Stimulated activated CD4-positive, alpha-beta T cell treated with anti-CD3 and anti-CD28 coated beads, Interleukin-1b, Interleukin-23, amount 100 ng/mL, for 24 hours (primary cell): ENCODE measurements at regions not wholly inside any gene's neighbourhood (a gene's known extent, or its start where the extent isn't known, plus 50 kb on each side); places are given as distances from the start of the nearest gene placed in this dataset.

Experiments
- DNase-seq, 4 experiments: peaks; one replicate each; pipeline ENCODE4 v3.0.0-alpha.2; 2020; ENCODE audit warnings: low read depth in 4 of 4, low spot score in 1 of 4

DNA sequence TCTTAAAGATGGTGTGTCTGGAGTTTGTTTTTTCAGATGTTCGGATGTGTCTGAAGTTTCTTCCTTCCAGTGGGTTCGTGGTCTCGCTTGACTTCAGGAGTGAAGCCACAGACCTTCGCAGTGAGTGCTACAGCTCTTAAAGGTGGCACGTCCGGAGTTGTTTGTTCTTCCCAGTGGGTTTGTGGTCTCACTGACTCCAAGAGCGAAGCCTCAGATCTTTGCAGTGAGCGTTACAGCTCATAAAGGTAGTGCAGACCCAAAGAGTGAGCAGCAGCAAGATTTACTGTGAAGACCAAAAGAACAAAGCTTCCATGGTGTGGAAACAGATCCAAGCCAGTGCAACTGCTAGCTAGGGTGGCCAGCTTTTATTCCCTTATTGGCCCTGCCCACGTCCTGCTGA is 1430.4 kb upstream of the B3GALT2 start:
- no peak for DNase-seq

- no peak for DNase-seq
Observed at GRCh38 chr1:194602184-194602583, 1415.8 kb upstream of the B3GALT2 start.

- no peak for DNase-seq
Observed at GRCh38 chr1:194600716-194601115, 1414.3 kb upstream of the B3GALT2 start.

DNA sequence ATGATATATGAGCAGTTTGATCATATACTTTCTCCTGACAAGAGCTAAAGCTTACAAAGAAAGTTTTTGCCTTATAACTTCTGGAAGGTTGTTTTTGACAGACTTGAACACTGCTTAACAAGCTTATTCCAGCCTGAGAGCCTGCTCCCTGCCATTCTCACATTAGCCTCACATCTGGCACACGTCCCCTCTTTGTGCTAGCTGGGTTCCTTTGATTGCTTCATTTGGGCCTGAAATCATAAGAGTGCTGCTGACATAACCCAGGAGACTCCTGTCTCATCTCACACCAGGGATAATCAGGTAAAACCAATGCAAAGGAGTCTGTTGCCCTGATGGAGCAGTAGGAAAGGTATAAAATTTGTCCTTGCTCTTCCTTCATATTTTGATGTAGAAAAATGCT is 1411.7 kb upstream of the B3GALT2 start:
- DNase-seq = no peak

DNA sequence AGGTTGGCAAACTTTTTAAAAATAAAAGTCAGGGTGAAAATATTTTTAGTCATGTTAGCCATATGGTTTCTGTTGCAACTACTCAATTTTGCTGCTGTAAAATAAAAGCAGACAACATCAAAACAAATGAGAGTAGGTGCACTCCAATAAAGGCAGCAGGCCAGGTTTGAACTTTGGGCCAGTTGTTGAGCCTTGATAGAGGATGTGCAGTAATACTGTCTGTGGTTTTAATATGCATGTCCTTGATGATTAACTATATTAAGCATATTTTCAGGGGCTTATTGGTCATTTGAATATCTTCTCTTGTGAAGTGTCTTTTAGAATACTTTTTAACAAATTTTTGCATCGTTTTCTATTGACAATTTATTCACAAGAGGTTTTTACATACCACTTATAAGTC is 1399.9 kb upstream of the B3GALT2 start:
- no peak for DNase-seq

DNA sequence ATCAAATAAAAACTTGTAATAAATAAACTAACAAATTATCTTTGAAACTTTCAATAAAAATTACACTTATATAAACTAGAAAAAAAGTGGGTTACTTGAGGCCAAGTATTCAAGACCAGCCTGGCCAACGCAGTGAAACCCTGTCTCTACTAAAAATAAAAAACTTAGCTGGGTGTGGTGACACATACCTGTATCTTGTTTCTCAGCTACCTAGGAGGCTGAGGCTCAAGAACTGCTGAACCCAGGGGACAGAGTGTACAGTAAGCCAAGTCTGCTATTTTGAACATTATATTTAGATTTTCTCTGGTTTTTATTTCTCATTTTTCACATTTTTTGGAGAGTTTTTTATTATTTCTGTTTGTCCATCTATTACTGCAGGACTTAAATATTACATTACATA is 1397.6 kb upstream of the B3GALT2 start:
- no peak for DNase-seq

GRCh38 chr1:194570476-194570875 is 1384.1 kb upstream of the B3GALT2 start:
- no peak for DNase-seq

DNA sequence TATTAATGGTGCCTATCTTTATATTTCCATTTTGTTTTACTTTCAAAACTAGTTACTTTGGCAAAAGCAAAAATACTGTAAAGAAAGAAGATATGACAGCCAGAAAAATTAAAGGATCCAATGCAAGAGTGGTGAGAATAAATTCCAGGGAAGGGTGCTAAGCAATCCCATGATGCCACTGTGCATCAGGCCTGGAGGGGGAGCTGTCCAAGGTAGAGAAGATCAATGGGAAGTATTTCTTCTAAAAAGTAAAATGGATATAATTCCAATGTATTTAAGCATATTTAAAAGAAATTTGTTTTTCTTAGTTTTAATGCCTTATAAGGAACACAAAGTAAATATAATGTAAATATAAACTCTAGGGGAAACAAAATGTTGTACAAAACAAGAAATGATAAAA is 1382.2 kb upstream of the B3GALT2 start:
- DNase-seq = no peak

GRCh38 chr1:194548071-194548470 is 1361.7 kb upstream of the B3GALT2 start:
- DNase-seq = no peak

DNA sequence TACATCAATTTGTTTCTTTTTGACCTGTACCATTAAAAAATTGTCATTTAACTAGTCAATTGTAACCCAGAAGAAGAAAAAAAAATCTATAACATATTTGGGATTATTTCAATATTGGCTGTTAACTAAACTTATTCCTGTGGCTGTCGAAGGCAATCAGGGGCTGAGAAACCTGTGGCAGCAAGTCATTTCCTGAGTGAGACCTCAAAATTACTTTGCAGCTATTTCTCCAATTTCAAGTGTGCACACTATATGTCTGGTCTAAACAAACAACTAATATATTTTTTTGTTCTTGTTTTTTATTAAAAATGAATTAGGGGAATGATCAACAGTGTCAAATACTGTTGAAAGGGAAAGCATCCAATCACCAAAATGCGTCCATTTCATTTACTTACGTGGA is 1357.6 kb upstream of the B3GALT2 start:
- DNase-seq = no peak

DNA sequence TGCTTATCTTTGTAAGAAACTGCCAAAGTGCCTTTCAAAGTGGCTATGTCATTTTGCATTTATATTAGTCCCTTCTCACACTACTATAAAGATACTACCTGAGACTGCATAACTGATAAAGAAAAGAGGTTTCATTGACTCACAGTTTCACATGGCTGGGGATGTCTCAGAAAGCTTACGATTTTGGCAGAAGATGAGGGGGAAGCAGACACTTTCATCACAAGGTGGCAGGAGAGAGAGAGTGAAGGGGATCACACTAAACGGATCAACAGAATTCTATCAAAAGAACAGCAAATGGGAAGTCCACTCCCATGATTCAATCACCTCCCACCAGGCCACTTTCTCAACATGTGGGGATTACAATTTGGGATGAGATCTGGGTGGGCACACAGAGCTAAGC is 1352.0 kb upstream of the B3GALT2 start:
- no peak for DNase-seq

DNA sequence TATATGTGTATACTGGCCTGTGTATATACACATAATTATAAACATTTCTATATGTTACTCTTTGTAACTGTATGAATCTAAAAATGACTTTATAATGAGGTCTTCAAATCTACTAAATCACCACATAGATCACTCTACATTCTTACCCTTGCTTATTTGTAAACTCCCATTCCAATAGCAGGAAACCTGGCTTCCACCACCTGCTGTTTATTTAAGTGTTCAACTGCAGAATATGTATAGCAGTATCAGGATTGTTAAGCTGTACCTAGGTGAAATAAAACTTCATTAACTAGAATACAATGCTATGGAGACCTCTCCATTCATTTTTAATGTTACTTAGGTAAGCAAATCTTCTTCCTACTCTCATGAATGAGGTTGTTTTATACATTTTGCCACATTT is 1351.1 kb upstream of the B3GALT2 start:
- DNase-seq = no peak

GRCh38 chr1:194535369-194535768 is 1349.0 kb upstream of the B3GALT2 start:
- DNase-seq = no peak

DNA sequence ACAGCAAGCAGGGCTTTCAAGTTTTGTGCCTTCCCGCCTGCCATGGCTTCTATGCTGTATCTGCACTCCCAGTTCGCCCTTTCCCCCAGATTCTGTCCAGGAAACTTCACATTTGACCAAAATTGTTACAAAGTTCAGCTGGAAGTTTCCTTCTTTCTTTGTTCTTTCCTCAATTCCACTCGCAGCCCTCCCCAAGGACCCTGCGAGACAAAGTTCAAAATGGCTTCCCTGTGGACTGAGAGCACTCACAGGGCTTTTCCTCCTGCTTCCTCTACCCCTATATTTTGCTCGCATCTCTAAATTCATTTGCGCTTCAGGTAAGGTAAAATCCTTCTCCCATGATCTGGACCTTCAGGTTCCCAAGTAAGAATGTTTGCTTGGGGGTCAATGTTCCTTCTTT is 1348.4 kb upstream of the B3GALT2 start:
- no peak for DNase-seq

DNA sequence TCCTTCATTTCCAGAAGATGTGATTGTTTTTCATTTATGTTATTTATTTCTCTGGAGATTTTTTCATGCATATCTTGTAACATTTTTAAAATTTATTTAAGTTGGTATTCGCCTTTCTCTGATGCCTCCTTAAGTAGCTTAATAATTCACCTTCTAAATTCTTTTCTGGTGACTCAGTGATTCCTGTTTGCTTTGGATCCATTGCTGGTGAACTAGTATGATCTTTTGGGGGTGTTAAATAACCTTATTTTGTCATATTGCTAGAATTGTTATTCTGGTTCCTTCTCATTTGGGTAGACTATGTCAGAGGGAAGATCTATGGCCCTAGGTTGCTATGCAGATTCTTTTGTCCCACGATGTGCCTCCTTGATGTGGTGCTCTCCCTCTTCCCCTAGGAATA is 1347.2 kb upstream of the B3GALT2 start:
- DNase-seq = no peak

DNA sequence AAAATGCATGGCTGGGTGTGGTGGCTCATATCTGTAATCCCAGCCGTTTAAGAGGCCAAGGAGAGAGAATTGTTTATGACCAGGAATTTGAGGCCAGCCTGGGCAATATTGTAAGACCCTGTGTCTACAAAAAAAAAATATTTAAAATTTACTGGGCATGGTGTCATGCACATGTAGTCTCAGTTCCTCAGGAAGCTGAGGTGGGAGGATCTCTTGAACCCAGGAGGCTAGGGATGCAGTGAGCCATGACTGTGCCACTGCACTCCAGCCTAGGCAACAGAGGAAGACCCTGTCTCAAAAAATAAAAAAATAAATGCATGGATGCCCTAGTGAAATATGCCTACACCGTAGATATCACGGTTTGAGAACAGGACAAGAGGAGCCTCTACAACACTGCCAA is 1331.2 kb upstream of the B3GALT2 start:
- no peak for DNase-seq

GRCh38 chr1:194515916-194516315 is 1329.5 kb upstream of the B3GALT2 start:
- DNase-seq = no peak

- DNase-seq = no peak
Observed at GRCh38 chr1:194512957-194513356, 1326.5 kb upstream of the B3GALT2 start.

DNA sequence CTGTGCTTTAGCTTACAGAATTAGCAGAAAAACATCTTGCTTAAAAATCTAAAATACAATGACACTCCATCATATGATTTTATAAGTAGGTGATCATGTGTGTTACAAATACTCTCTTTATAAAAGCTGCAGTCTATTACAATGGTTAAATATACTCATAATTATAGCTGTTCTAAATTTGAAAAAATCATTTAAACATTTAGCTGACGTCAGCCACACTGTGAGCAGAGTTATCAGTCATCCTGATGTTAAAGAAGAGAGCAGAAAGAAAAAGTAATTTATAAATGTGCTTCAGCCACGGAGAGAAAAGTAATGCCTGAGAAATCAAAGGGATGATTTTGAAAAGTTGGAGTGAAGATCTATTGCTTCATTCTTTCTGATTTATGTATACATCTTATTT is 1325.9 kb upstream of the B3GALT2 start:
- DNase-seq = no peak

DNA sequence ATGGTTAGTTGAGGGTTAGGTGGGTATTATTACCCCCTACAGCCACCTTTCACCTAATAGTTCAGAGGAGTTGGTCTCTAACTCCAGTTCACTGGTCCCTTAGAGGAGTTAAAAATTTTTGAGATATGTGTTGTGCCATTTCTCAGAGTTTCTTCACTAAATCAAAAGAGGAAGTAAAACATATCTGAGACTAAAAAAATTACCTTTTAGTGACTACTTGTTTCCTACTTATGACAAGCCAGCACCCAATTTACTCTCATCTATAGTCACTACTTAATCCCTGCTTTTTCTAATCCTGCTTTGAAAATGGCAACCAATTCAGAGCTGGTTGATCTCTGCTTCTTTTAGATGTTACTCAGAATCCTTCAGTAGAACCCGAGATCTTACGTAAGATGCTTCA is 1316.8 kb upstream of the B3GALT2 start:
- DNase-seq = no peak

- DNase-seq = no peak
Observed at GRCh38 chr1:194495434-194495833, 1309.0 kb upstream of the B3GALT2 start.

DNA sequence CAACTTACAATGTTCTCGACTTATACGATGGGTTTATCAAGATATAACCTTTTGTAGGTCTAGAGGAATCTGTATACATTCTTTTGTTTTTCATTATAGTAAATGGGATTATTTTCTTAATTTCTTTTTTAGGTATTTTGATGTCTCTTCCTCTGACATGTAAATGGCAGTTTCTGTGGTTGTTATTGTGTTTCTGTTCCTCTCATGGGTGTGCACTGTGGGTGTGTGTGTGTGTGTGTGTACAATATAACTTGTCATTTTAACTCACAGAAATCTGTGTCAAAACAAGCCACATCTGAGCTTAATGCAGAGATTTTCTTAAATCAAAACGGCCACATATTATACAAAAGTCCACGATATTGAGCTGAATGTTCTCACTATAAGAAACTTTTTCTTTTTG is 1300.8 kb upstream of the B3GALT2 start:
- no peak for DNase-seq

DNA sequence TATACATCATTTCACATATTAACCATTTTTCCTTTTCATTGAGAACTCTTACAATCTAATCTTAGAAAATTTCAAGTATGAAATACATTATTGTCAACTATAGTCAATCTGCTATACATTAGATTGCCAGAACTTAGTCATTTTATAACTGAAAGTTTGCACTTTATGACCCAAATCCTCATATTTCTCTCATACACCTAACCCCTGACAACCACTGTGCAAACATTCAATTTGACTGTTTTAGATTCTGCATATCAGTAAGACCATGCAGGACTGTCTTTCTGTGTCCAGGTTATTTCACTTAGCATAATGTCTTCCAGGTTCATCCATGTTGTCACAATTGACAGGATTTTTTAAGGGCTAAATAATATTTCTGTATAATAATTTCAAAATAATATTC is 1299.0 kb upstream of the B3GALT2 start:
- no peak for DNase-seq

DNA sequence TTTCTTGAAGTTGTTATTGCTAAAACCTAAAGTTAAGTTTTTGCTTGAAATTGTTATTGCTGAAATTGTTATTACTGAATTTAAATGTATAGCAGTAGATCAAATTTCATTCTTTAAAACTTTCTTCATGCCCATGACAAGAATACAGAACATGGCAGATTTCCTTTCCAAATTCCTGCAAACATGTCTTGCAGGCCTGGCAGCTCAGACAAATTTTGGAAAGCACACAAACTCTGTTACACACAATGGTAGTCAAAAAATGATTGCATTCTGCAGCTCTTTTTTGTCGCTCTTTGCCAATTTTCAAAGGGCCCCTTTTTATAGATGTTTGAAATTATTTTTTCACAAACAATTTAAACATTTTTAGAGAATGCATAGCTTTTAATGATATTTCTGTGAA is 1292.3 kb upstream of the B3GALT2 start:
- no peak for DNase-seq
